Dendritic cell treated with granulocyte-macrophage colony-stimulating factor and Interleukin-4, amounts not matched to agents 40 ng/mL and 50 ng/mL, for 4 days (primary cell): ENCODE measurements at regions not wholly inside any gene's neighbourhood (a gene's known extent, or its start where the extent isn't known, plus 50 kb on each side); places are given as distances from the start of the nearest gene placed in this dataset.

Source experiments
- H3K27ac Mint-ChIP-seq: one replicate; pipeline ENCODE4 v1.8.0; 2022; ENCODE audit warnings: mild to moderate bottlenecking, mixed read lengths
- H3K27me3 Mint-ChIP-seq: one replicate; pipeline ENCODE4 v1.8.0; 2022; ENCODE audit warnings: mild to moderate bottlenecking, mixed read lengths
- H3K36me3 Mint-ChIP-seq: one replicate; pipeline ENCODE4 v1.8.0; 2022; ENCODE audit warnings: low read depth, mixed read lengths
- H3K4me1 Mint-ChIP-seq: one replicate; pipeline ENCODE4 v1.8.0; 2022; ENCODE audit warnings: low read depth, mixed read lengths
- H3K4me3 Mint-ChIP-seq: one replicate; pipeline ENCODE4 v1.8.0; 2022; ENCODE audit warnings: mild to moderate bottlenecking, moderate library complexity, mixed read lengths
- H3K9me3 Mint-ChIP-seq: one replicate; pipeline ENCODE4 v1.8.0; 2022; ENCODE audit warnings: mixed read lengths
- intact Hi-C: fragments of 100-400 bp; cut with micrococcal nuclease; formaldehyde crosslinking; loops from one replicate; pipeline ENCODE4 v1.15.0; 2022

- H3K9me3 Mint-ChIP-seq = no peaks in the 10 kb centered on the region
- H3K36me3 Mint-ChIP-seq = no peaks in the 10 kb centered on the region
These were observed 342.0 kb upstream of the CAMK1G start for GRCh38 chr1:209241487-209241886.

GRCh38 chr1:209248649-209249279 lies 334.8 kb upstream of the CAMK1G start:
- Mint-ChIP-seq H3K36me3 (no peaks in the 10 kb centered on the region), H3K4me3 (no peak overlapping the region), H3K27me3 (no peaks in the 10 kb centered on the region), H3K9me3 (no peaks in the 10 kb centered on the region), H3K4me1 (no peaks in the 10 kb centered on the region), H3K27ac (no peak overlapping the region)
- intact Hi-C loops = loop anchor here (1.0 to 2.0 kb wide), 2 partner anchors 187 to 596 kb away; no protein-coding TSS in a partner anchor

More at GRCh38 chr1:209241487-209241886, 342.0 kb upstream of the CAMK1G start:
- no peak overlapping the region for H3K27ac Mint-ChIP-seq
- intact Hi-C loops = no loop called here
- H3K4me3 Mint-ChIP-seq = no peak overlapping the region
- H3K27me3 Mint-ChIP-seq = peaks cover 4% of the 10 kb centered on the region
- H3K4me1 Mint-ChIP-seq = no peaks in the 10 kb centered on the region

- intact Hi-C loops = loop anchor here (2.0 kb wide), 1 partner anchor 596 kb away; no protein-coding TSS in a partner anchor
- no peaks in the 10 kb centered on the region for H3K9me3 Mint-ChIP-seq
- H3K4me3 Mint-ChIP-seq = no peak overlapping the region
- no peak overlapping the region for H3K27ac Mint-ChIP-seq
- no peaks in the 10 kb centered on the region for H3K36me3 Mint-ChIP-seq
- H3K4me1 Mint-ChIP-seq = no peaks in the 10 kb centered on the region
- no peaks in the 10 kb centered on the region for H3K27me3 Mint-ChIP-seq
These were observed 334.2 kb upstream of the CAMK1G start for GRCh38 chr1:209249280-209249670.

GRCh38 chr1:209249785-209250440 lies 333.6 kb upstream of the CAMK1G start:
- H3K27me3 Mint-ChIP-seq = no peaks in the 10 kb centered on the region

GRCh38 chr1:209250861-209251636 lies 332.5 kb upstream of the CAMK1G start:
- Mint-ChIP-seq H3K4me3 (no peak overlapping the region), H3K9me3 (no peaks in the 10 kb centered on the region), H3K27me3 (no peaks in the 10 kb centered on the region), H3K36me3 (no peaks in the 10 kb centered on the region), H3K27ac (no peak overlapping the region), H3K4me1 (no peaks in the 10 kb centered on the region)
- intact Hi-C loops = no loop called here

More at GRCh38 chr1:209249785-209250440, 333.6 kb upstream of the CAMK1G start:
- H3K4me1 Mint-ChIP-seq = no peaks in the 10 kb centered on the region
- H3K4me3 Mint-ChIP-seq = no peak overlapping the region
- no peak overlapping the region for H3K27ac Mint-ChIP-seq
- no peaks in the 10 kb centered on the region for H3K36me3 Mint-ChIP-seq
- no peaks in the 10 kb centered on the region for H3K9me3 Mint-ChIP-seq
- intact Hi-C loops = loop anchor here (2.0 kb wide), 1 partner anchor 597 kb away; no protein-coding TSS in a partner anchor

- H3K4me3 Mint-ChIP-seq = no peak overlapping the region
- H3K27me3 Mint-ChIP-seq = no peaks in the 10 kb centered on the region
- no peaks in the 10 kb centered on the region for H3K4me1 Mint-ChIP-seq
- no peak overlapping the region for H3K27ac Mint-ChIP-seq
- H3K9me3 Mint-ChIP-seq = peaks cover 21% of the 10 kb centered on the region
- intact Hi-C loops = no loop called here
- H3K36me3 Mint-ChIP-seq = no peaks in the 10 kb centered on the region
These were observed 326.7 kb upstream of the CAMK1G start for GRCh38 chr1:209256766-209257350.

- H3K36me3 Mint-ChIP-seq = no peaks in the 10 kb centered on the region
- no peaks in the 10 kb centered on the region for H3K4me1 Mint-ChIP-seq
- intact Hi-C loops = no loop called here
- no peak overlapping the region for H3K4me3 Mint-ChIP-seq
- H3K9me3 Mint-ChIP-seq = peaks cover 21% of the 10 kb centered on the region
- H3K27ac Mint-ChIP-seq = no peak overlapping the region
- H3K27me3 Mint-ChIP-seq = no peaks in the 10 kb centered on the region
These were observed 326.1 kb upstream of the CAMK1G start for GRCh38 chr1:209257454-209257853.

- no peaks in the 10 kb centered on the region for H3K36me3 Mint-ChIP-seq
- peaks cover 21% of the 10 kb centered on the region for H3K9me3 Mint-ChIP-seq
These were observed 323.4 kb upstream of the CAMK1G start for GRCh38 chr1:209260136-209260535.

GRCh38 chr1:209262631-209263030 lies 320.9 kb upstream of the CAMK1G start:
- intact Hi-C loops = no loop called here
- H3K27me3 Mint-ChIP-seq = peaks cover 2% of the 10 kb centered on the region
- no peaks in the 10 kb centered on the region for H3K36me3 Mint-ChIP-seq
- H3K4me3 Mint-ChIP-seq = no peak overlapping the region
- no peak overlapping the region for H3K27ac Mint-ChIP-seq
- no peaks in the 10 kb centered on the region for H3K4me1 Mint-ChIP-seq
- peaks cover 15% of the 10 kb centered on the region for H3K9me3 Mint-ChIP-seq

More at GRCh38 chr1:209260136-209260535, 323.4 kb upstream of the CAMK1G start:
- Mint-ChIP-seq H3K4me3 (no peak overlapping the region), H3K27ac (no peak overlapping the region), H3K4me1 (no peaks in the 10 kb centered on the region), H3K27me3 (peaks cover 2% of the 10 kb centered on the region)
- intact Hi-C loops = no loop called here

- Mint-ChIP-seq H3K36me3 (no peaks in the 10 kb centered on the region), H3K4me1 (no peaks in the 10 kb centered on the region), H3K27me3 (peaks cover 3% of the 10 kb centered on the region), H3K9me3 (no peaks in the 10 kb centered on the region), H3K4me3 (no peak overlapping the region), H3K27ac (no peak overlapping the region)
- intact Hi-C loops = no loop called here
These were observed 318.2 kb upstream of the CAMK1G start for GRCh38 chr1:209265301-209265700.

GRCh38 chr1:209266590-209267205 lies 316.8 kb upstream of the CAMK1G start:
- no peaks in the 10 kb centered on the region for H3K9me3 Mint-ChIP-seq
- intact Hi-C loops = no loop called here

GRCh38 chr1:209267968-209268367 lies 315.5 kb upstream of the CAMK1G start:
- Mint-ChIP-seq H3K36me3 (no peaks in the 10 kb centered on the region), H3K9me3 (no peaks in the 10 kb centered on the region)

More at GRCh38 chr1:209266590-209267205, 316.8 kb upstream of the CAMK1G start:
- Mint-ChIP-seq H3K27me3 (peaks cover 3% of the 10 kb centered on the region), H3K4me3 (no peak overlapping the region), H3K36me3 (no peaks in the 10 kb centered on the region), H3K27ac (no peak overlapping the region), H3K4me1 (no peaks in the 10 kb centered on the region)

GRCh38 chr1:209268479-209268878 lies 315.0 kb upstream of the CAMK1G start:
- intact Hi-C loops = no loop called here
- Mint-ChIP-seq H3K9me3 (no peaks in the 10 kb centered on the region), H3K4me1 (no peaks in the 10 kb centered on the region), H3K27ac (no peak overlapping the region), H3K27me3 (peaks cover 2% of the 10 kb centered on the region), H3K36me3 (no peaks in the 10 kb centered on the region), H3K4me3 (no peak overlapping the region)

More at GRCh38 chr1:209267968-209268367, 315.5 kb upstream of the CAMK1G start:
- intact Hi-C loops = no loop called here
- Mint-ChIP-seq H3K4me1 (no peaks in the 10 kb centered on the region), H3K27me3 (peaks cover 3% of the 10 kb centered on the region), H3K4me3 (no peak overlapping the region), H3K27ac (no peak overlapping the region)
